ENCODE measurements at regions not wholly inside any gene's neighbourhood (a gene's known extent, or its start where the extent isn't known, plus 50 kb on each side); places are given as distances from the start of the nearest gene placed in this dataset.

- CTCF ChIA-PET: no interaction called here
Measured at GRCh38 chr16:80440667-80441066, 100.1 kb upstream of the DYNLRB2 start.

GRCh38 chr16:80437707-80438106 lies 103.1 kb upstream of the DYNLRB2 start:
- DNase-seq (ENCODE audit: low read depth, low spot score): no peak
- ChIA-PET POLR2A (no interaction called here), CTCF (no interaction called here)
- TF ChIP-seq CTCF (IDR thresholded peaks at IDR 0.05; ENCODE audit: insufficient read depth, low read length, missing control alignments): no peak
- H3K4me3 ChIP-seq (ENCODE audit: low read depth, low read length): no peak overlapping the region

More at GRCh38 chr16:80440667-80441066, 100.1 kb upstream of the DYNLRB2 start:
- no peak for DNase-seq (ENCODE audit: low read depth, low spot score)
- TF ChIP-seq CTCF (IDR thresholded peaks at IDR 0.05; ENCODE audit: insufficient read depth, low read length, missing control alignments): no peak
- POLR2A ChIA-PET: no interaction called here
- H3K4me3 ChIP-seq (ENCODE audit: low read depth, low read length): no peak overlapping the region

- no peak for TF ChIP-seq CTCF (IDR thresholded peaks at IDR 0.05; ENCODE audit: insufficient read depth, low read length, missing control alignments)
Measured at GRCh38 chr16:80436510-80436909, 104.3 kb upstream of the DYNLRB2 start.

GRCh38 chr16:80433623-80434022 lies 107.2 kb upstream of the DYNLRB2 start:
- no peak for DNase-seq (ENCODE audit: low read depth, low spot score)
- H3K4me3 ChIP-seq (ENCODE audit: low read depth, low read length): no peak overlapping the region
- no peak for TF ChIP-seq CTCF (IDR thresholded peaks at IDR 0.05; ENCODE audit: insufficient read depth, low read length, missing control alignments)
- CTCF ChIA-PET: no interaction called here
- POLR2A ChIA-PET: no interaction called here

More at GRCh38 chr16:80436510-80436909, 104.3 kb upstream of the DYNLRB2 start:
- ChIA-PET CTCF (interaction anchor here (0.9 kb wide), 1 partner anchor 91 kb away, joined by 3 read pairs; no protein-coding TSS in a partner anchor), POLR2A (no interaction called here)
- H3K4me3 ChIP-seq (ENCODE audit: low read depth, low read length): no peak overlapping the region
- no peak for DNase-seq (ENCODE audit: low read depth, low spot score)

GRCh38 chr16:80427795-80428194 lies 113.0 kb upstream of the DYNLRB2 start:
- CTCF ChIA-PET: no interaction called here
- DNase-seq (ENCODE audit: low read depth, low spot score): no peak
- POLR2A ChIA-PET: no interaction called here
- no peak overlapping the region for H3K4me3 ChIP-seq (ENCODE audit: low read depth, low read length)
- TF ChIP-seq CTCF (IDR thresholded peaks at IDR 0.05; ENCODE audit: insufficient read depth, low read length, missing control alignments): no peak

GRCh38 chr16:80418517-80419355 lies 122.1 kb upstream of the DYNLRB2 start:
- H3K4me3 ChIP-seq (ENCODE audit: low read depth, low read length): no peak overlapping the region
- no peak for TF ChIP-seq CTCF (IDR thresholded peaks at IDR 0.05; ENCODE audit: insufficient read depth, low read length, missing control alignments)
- ChIA-PET CTCF (no interaction called here), POLR2A (no interaction called here)
- no peak for DNase-seq (ENCODE audit: low read depth, low spot score)

All from AG04449 (cell line).